ENCODE measurements at regions not wholly inside any gene's neighbourhood (a gene's known extent, or its start where the extent isn't known, plus 50 kb on each side); places are given as distances from the start of the nearest gene placed in this dataset.
"Not testable (repeated sequence)": the region's sequence is repeated elsewhere in the genome, so short reads cannot be mapped to it uniquely, and the experiment has no call there.

- TF ChIP-seq CTCF (IDR thresholded peaks at IDR 0.05; ENCODE audit: control extremely low read depth, extremely low read depth, low read depth, missing control alignments): no peak
- no peak for DNase-seq (ENCODE audit: extremely low spot score)
- ChIA-PET POLR2A (no interaction called here), CTCF (no interaction called here)
Observed at GRCh38 chr5:30150231-30150630, 1043.3 kb upstream of the CDH6 start.

- POLR2A ChIA-PET: no interaction called here
- no peak for DNase-seq (ENCODE audit: extremely low spot score)
- TF ChIP-seq CTCF (IDR thresholded peaks at IDR 0.05; ENCODE audit: control extremely low read depth, extremely low read depth, low read depth, missing control alignments): no peak
- CTCF ChIA-PET: no interaction called here
Observed at GRCh38 chr5:30149526-30149925, 1044.0 kb upstream of the CDH6 start.

GRCh38 chr5:30147976-30148375 is 1045.5 kb upstream of the CDH6 start:
- DNase-seq (ENCODE audit: extremely low spot score): no peak
- CTCF ChIA-PET: no interaction called here
- TF ChIP-seq CTCF (IDR thresholded peaks at IDR 0.05; ENCODE audit: control extremely low read depth, extremely low read depth, low read depth, missing control alignments): no peak
- POLR2A ChIA-PET: no interaction called here

GRCh38 chr5:30144059-30144458 is 1049.4 kb upstream of the CDH6 start:
- POLR2A ChIA-PET; DNase-seq (ENCODE audit: extremely low spot score): not testable (repeated sequence)
- CTCF ChIA-PET: interaction anchor here (1.6 kb wide), 1 partner anchor 31 kb away, joined by 3 read pairs; no protein-coding TSS in a partner anchor

- POLR2A ChIA-PET: no interaction called here
- CTCF ChIA-PET: interaction anchor here (1.7 kb wide), 1 partner anchor 10 kb away, joined by 4 read pairs; no protein-coding TSS in a partner anchor
- DNase-seq (ENCODE audit: extremely low spot score): no peak
- no peak for TF ChIP-seq CTCF (IDR thresholded peaks at IDR 0.05; ENCODE audit: control extremely low read depth, extremely low read depth, low read depth, missing control alignments)
Observed at GRCh38 chr5:30142432-30142831, 1051.1 kb upstream of the CDH6 start.

GRCh38 chr5:30121043-30121442 is 1072.4 kb upstream of the CDH6 start:
- DNase-seq (ENCODE audit: extremely low spot score): no peak
- ChIA-PET POLR2A (no interaction called here), CTCF (interaction anchor here (1.4 kb wide), 1 partner anchor 20 kb away, joined by 3 read pairs; no protein-coding TSS in a partner anchor)
- no peak for TF ChIP-seq CTCF (IDR thresholded peaks at IDR 0.05; ENCODE audit: control extremely low read depth, extremely low read depth, low read depth, missing control alignments)

GRCh38 chr5:30117135-30117534 is 1076.4 kb upstream of the CDH6 start:
- no peak for TF ChIP-seq CTCF (IDR thresholded peaks at IDR 0.05; ENCODE audit: control extremely low read depth, extremely low read depth, low read depth, missing control alignments)
- ChIA-PET CTCF (no interaction called here), POLR2A (no interaction called here)
- no peak for DNase-seq (ENCODE audit: extremely low spot score)

All from GM10248 (cell line).